Stomach smooth muscle (tissue), 2 donors: ENCODE measurements at regions not wholly inside any gene's neighbourhood (a gene's known extent, or its start where the extent isn't known, plus 50 kb on each side); places are given as distances from the start of the nearest gene placed in this dataset.
"Not testable (repeated sequence)": the region's sequence is repeated elsewhere in the genome, so short reads cannot be mapped to it uniquely, and the experiment has no call there.

Source experiments
- H3K27ac ChIP-seq: one replicate; pipeline ENCODE4 v1.7.0; 2013; ENCODE audit warnings: mild to moderate bottlenecking, low read length, inconsistent platforms
- H3K27me3 ChIP-seq, 2 donors: one replicate each; pipeline ENCODE4 v1.7.0; 2013; ENCODE audit warnings: low read length in 2 of 2; ENCODE audit not compliant: insufficient read depth in 2 of 2, control insufficient read depth in 1 of 2
- H3K36me3 ChIP-seq, 2 donors: one replicate each; pipeline ENCODE4 v1.7.0; 2013; ENCODE audit warnings: low read length in 2 of 2; ENCODE audit not compliant: control insufficient read depth in 2 of 2, insufficient read depth in 2 of 2
- H3K4me1 ChIP-seq: one replicate; pipeline ENCODE4 v1.7.0; 2013; ENCODE audit warnings: low read length; ENCODE audit not compliant: control insufficient read depth, insufficient read depth
- H3K4me3 ChIP-seq, 2 donors: one replicate each; pipeline ENCODE4 v1.7.0; 2013; ENCODE audit warnings: low read length in 2 of 2
- H3K9ac ChIP-seq, 2 donors: one replicate each; pipeline ENCODE4 v1.7.0; 2013; ENCODE audit warnings: low read length in 2 of 2, mild to moderate bottlenecking in 1 of 2
- H3K9me3 ChIP-seq, 2 donors: one replicate each; pipeline ENCODE4 v1.7.0; 2013; ENCODE audit warnings: low read length in 2 of 2; ENCODE audit not compliant: control insufficient read depth in 2 of 2
- donor health status: healthy.
- donor health status: Pancreatic carcinoma.

DNA sequence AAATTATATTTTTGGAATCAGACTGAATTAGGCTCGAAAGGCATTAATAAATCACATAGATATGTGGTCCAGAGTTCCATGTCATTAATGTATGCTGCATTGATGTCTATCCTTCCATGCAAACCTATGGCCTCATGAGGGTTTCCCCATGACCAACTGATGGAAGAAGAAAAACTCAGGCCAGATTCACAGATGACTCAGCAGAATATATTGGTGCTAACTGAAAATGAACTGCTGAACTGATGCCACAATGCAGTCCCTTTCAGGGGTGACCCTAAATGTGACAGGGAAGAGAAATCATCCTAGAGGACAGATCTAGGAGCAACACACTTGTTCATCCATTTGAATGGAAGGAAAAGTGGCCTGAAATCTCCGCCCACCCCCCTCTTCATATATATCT is 110.5 kb upstream of the KCND3 start:
- H3K27me3 ChIP-seq: no peaks in the 10 kb centered on the region
- H3K36me3 ChIP-seq: no peaks in the 10 kb centered on the region

DNA sequence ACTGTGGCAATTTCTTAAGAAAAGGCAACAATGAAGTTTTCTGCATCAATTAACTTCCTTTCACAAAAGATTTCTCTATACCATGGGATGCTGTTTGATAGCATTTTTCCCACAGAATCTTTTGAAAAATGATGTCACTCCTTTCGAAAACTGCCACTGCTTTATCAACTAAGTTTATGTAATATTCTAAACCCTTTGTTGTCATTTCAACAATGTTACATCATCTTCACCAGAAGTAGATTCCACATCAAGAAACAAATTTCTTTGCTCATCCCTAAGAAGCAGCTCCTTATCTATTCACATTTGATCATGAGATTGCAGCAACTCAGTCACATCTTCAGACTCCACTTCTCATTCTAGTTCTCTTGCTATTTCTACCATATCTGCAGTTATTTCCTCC is 116.1 kb upstream of the KCND3 start:
- H3K9me3 ChIP-seq: peaks cover 2 to 6% of the 10 kb centered on the region in 2 donors
- H3K36me3 ChIP-seq: no peaks in the 10 kb centered on the region
- no peak overlapping the region for H3K9ac ChIP-seq
- H3K4me3 ChIP-seq: no peak overlapping the region
- no peaks in the 10 kb centered on the region for H3K27me3 ChIP-seq
- no peaks in the 10 kb centered on the region for H3K4me1 ChIP-seq
- no peak overlapping the region for H3K27ac ChIP-seq

More for the DNA sequence above, 110.5 kb upstream of the KCND3 start:
- Histone ChIP-seq H3K9me3 (peaks cover 0 to 2% of the 10 kb centered on the region in 2 donors), H3K4me1 (no peaks in the 10 kb centered on the region), H3K27ac (no peak overlapping the region), H3K4me3 (no peak overlapping the region), H3K9ac (no peak overlapping the region)

- no peaks in the 10 kb centered on the region for H3K4me1 ChIP-seq
- H3K36me3 ChIP-seq: no peaks in the 10 kb centered on the region
- H3K9me3 ChIP-seq: peaks cover 2 to 6% of the 10 kb centered on the region in 2 donors
- H3K4me3 ChIP-seq: no peak overlapping the region
- no peaks in the 10 kb centered on the region for H3K27me3 ChIP-seq
- H3K27ac ChIP-seq: no peak overlapping the region
- no peak overlapping the region for H3K9ac ChIP-seq
These were observed 120.6 kb upstream of the KCND3 start for GRCh38 chr1:112110031-112110430.

DNA sequence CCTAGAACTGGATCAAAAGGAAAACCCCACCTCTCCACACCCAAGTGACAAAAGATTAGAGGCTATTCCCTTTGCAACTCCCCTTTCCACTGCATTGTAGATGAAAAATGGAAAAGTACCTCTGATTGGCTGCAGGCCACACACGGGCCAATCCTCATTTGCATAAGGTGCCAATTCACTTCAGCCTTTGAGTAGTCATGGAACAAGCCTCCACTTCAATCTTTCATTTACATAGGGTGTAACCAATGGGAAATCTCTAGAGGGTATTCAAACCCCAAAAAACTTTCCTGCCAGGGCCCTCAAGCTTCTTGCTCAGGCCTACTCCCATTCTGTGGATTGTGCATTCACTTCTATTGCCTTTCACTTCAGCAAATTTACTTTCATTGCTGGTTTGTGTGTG is 122.3 kb upstream of the KCND3 start:
- Histone ChIP-seq H3K36me3 (no peaks in the 10 kb centered on the region), H3K9ac (no peak overlapping the region), H3K4me3 (no peak overlapping the region), H3K9me3 (peaks cover 2 to 3% of the 10 kb centered on the region in 2 donors), H3K27ac (no peak overlapping the region), H3K27me3 (no peaks in the 10 kb centered on the region), H3K4me1 (no peaks in the 10 kb centered on the region)

- Histone ChIP-seq H3K4me3 (no peak overlapping the region), H3K4me1 (no peaks in the 10 kb centered on the region), H3K27ac (no peak overlapping the region), H3K9me3 (peaks cover 0 to 6% of the 10 kb centered on the region in 2 donors), H3K36me3 (no peaks in the 10 kb centered on the region), H3K9ac (no peak overlapping the region), H3K27me3 (no peaks in the 10 kb centered on the region)
These were observed 125.1 kb upstream of the KCND3 start for GRCh38 chr1:112114540-112114939.

GRCh38 chr1:112126598-112126997 is 137.1 kb upstream of the KCND3 start:
- Histone ChIP-seq H3K4me3 (no peak overlapping the region), H3K27me3 (no peaks in the 10 kb centered on the region), H3K9me3 (no peaks in the 10 kb centered on the region), H3K36me3 (no peaks in the 10 kb centered on the region), H3K27ac (no peak overlapping the region), H3K4me1 (no peaks in the 10 kb centered on the region), H3K9ac (no peak overlapping the region)

DNA sequence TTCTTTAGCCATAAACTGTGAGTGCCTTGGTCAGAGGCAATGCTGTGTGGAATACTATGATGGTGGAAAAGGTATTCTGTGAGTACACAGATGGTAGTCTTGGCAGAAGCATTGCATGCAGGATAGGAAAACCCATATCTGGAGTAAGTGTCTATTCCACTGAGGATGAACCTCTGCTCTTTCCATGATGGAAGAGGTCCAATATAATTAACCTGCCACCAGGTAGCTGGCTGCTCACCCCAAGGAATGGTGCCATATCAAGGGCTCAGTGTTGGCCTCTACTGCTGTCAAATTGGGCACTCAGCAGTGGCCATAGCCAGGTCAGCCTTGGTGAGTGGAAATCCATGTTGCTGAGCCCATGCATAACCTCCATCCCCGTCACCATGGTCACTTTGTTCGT is 138.1 kb upstream of the KCND3 start:
- not testable (repeated sequence) for H3K4me3 ChIP-seq, H3K27me3 ChIP-seq, H3K4me1 ChIP-seq, H3K36me3 ChIP-seq, H3K27ac ChIP-seq, H3K9ac ChIP-seq, H3K9me3 ChIP-seq

- no peaks in the 10 kb centered on the region for H3K36me3 ChIP-seq
- no peaks in the 10 kb centered on the region for H3K4me1 ChIP-seq
- H3K27me3 ChIP-seq: peaks cover 0 to under 1% of the 10 kb centered on the region in 2 donors
- H3K9ac ChIP-seq: no peak overlapping the region
- no peak overlapping the region for H3K27ac ChIP-seq
- H3K9me3 ChIP-seq: no peaks in the 10 kb centered on the region
- no peak overlapping the region for H3K4me3 ChIP-seq
These were observed 144.0 kb upstream of the KCND3 start for GRCh38 chr1:112133487-112133886.

DNA sequence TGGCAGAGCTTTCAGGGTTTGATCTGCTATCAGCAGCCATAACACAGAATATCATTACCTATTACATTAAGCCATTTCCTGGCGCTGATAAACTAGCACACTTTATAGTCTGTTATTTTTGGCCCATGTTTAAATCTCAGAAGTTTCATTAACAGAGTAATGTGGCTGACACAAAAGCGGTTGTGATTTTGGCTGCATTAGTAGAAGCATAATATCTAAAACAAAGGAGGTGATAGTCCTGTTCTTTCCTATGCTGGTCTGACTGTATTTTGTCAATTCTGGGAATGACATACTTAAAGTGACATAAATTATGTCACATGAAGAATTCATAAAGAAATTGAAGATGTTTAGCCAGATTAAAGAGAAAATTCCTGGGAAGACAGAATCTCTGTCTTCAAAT is 151.3 kb upstream of the KCND3 start:
- Histone ChIP-seq H3K27ac (no peak overlapping the region), H3K9me3 (no peaks in the 10 kb centered on the region), H3K4me1 (peaks cover 8% of the 10 kb centered on the region), H3K36me3 (no peaks in the 10 kb centered on the region), H3K27me3 (peaks cover 0 to 4% of the 10 kb centered on the region in 2 donors), H3K9ac (no peak overlapping the region), H3K4me3 (no peak overlapping the region)

DNA sequence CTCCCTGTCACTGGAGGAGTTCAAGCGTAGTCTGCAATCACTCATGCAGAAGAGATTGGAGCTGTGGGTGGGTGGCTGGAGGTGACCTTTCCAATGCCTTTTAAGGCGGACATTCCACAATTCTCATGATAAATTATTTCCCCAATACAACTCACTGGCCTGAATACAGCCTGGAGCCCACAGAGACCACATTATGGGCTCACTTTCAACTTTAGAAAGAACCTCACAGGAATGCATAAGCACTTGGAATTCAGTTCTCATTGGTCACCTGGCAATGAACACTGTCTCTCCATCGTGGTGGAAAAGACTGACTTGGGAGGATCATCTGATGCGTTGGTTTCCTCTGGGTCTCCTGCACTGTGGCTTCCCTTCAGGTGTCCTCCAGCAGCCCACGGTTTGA is 151.8 kb upstream of the KCND3 start:
- H3K27me3 ChIP-seq: peaks cover 0 to 4% of the 10 kb centered on the region in 2 donors
- H3K4me3 ChIP-seq: no peak overlapping the region
- H3K4me1 ChIP-seq: peaks cover 11% of the 10 kb centered on the region
- H3K36me3 ChIP-seq: no peaks in the 10 kb centered on the region
- H3K9me3 ChIP-seq: no peaks in the 10 kb centered on the region
- no peak overlapping the region for H3K9ac ChIP-seq
- H3K27ac ChIP-seq: no peak overlapping the region

DNA sequence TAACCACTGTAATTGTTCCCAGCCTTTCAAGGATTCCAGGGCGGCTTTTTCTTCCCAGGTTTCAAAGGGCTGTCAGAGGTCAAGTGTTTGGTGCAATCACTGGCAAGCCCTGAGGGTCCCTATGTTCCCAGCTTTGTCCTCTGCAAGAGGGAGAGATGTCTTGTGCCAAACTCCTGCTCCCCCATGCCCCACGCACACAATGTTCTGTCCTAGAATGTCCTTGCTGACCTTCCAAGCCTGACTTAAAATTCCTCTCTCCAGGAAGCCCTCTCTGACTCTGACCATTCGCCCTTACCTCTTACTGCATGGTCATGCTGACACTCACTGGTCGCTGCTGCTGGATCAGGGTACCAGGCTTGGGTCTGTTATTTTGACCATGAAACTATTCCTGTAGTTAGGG is 152.5 kb upstream of the KCND3 start:
- Histone ChIP-seq H3K27ac (no peak overlapping the region), H3K27me3 (peaks cover 0 to 4% of the 10 kb centered on the region in 2 donors), H3K4me1 (peaks cover 11% of the 10 kb centered on the region), H3K36me3 (no peaks in the 10 kb centered on the region), H3K9me3 (no peaks in the 10 kb centered on the region), H3K9ac (no peak overlapping the region), H3K4me3 (no peak overlapping the region)
